ENCODE measurements at regions not wholly inside any gene's neighbourhood (a gene's known extent, or its start where the extent isn't known, plus 50 kb on each side); places are given as distances from the start of the nearest gene placed in this dataset.

GRCh38 chr1:238006779-238007178 lies 116.1 kb upstream of the ZP4 start:
- no peaks in the 10 kb centered on the region for H3K27me3 ChIP-seq (ENCODE audit: control insufficient read depth, insufficient read depth, low read length)

GRCh38 chr1:238005116-238005515 lies 114.4 kb upstream of the ZP4 start:
- DNase-seq (ENCODE audit: low read depth) (no peak), FAIRE-seq (no peak)
- Histone ChIP-seq H3K27me3 (ENCODE audit: control insufficient read depth, insufficient read depth, low read length) (no peaks in the 10 kb centered on the region), H3K36me3 (ENCODE audit: control insufficient read depth, insufficient read depth, low read length) (no peaks in the 10 kb centered on the region), H3K4me3 (ENCODE audit: low read depth, low read length) (no peak overlapping the region)
- TF ChIP-seq CTCF (IDR thresholded peaks at IDR 0.05; ENCODE audit: insufficient read depth, low read length, severe bottlenecking): no peak

More at GRCh38 chr1:238006779-238007178, 116.1 kb upstream of the ZP4 start:
- no peak for TF ChIP-seq CTCF (IDR thresholded peaks at IDR 0.05; ENCODE audit: insufficient read depth, low read length, severe bottlenecking)
- DNase-seq (ENCODE audit: low read depth): no peak
- Histone ChIP-seq H3K36me3 (ENCODE audit: control insufficient read depth, insufficient read depth, low read length) (no peaks in the 10 kb centered on the region), H3K4me3 (ENCODE audit: low read depth, low read length) (no peak overlapping the region)
- no peak for FAIRE-seq

GRCh38 chr1:238001818-238002217 lies 111.1 kb upstream of the ZP4 start:
- Histone ChIP-seq H3K27me3 (ENCODE audit: control insufficient read depth, insufficient read depth, low read length) (no peaks in the 10 kb centered on the region), H3K4me3 (ENCODE audit: low read depth, low read length) (no peak overlapping the region), H3K36me3 (ENCODE audit: control insufficient read depth, insufficient read depth, low read length) (no peaks in the 10 kb centered on the region)
- FAIRE-seq (no peak), DNase-seq (ENCODE audit: low read depth) (no peak)
- no peak for TF ChIP-seq CTCF (IDR thresholded peaks at IDR 0.05; ENCODE audit: insufficient read depth, low read length, severe bottlenecking)

GRCh38 chr1:237999426-238000052 lies 108.8 kb upstream of the ZP4 start:
- Histone ChIP-seq H3K4me3 (ENCODE audit: low read depth, low read length) (no peak overlapping the region), H3K36me3 (ENCODE audit: control insufficient read depth, insufficient read depth, low read length) (no peaks in the 10 kb centered on the region), H3K27me3 (ENCODE audit: control insufficient read depth, insufficient read depth, low read length) (no peaks in the 10 kb centered on the region)
- FAIRE-seq (no peak), DNase-seq (ENCODE audit: low read depth) (no peak)
- no peak for TF ChIP-seq CTCF (IDR thresholded peaks at IDR 0.05; ENCODE audit: insufficient read depth, low read length, severe bottlenecking)

- FAIRE-seq (no peak), DNase-seq (ENCODE audit: low read depth) (no peak)
- TF ChIP-seq CTCF (IDR thresholded peaks at IDR 0.05; ENCODE audit: insufficient read depth, low read length, severe bottlenecking): no peak
- Histone ChIP-seq H3K36me3 (ENCODE audit: control insufficient read depth, insufficient read depth, low read length) (no peaks in the 10 kb centered on the region), H3K27me3 (ENCODE audit: control insufficient read depth, insufficient read depth, low read length) (no peaks in the 10 kb centered on the region), H3K4me3 (ENCODE audit: low read depth, low read length) (no peak overlapping the region)
These were observed 107.9 kb upstream of the ZP4 start for GRCh38 chr1:237998581-237998980.

GRCh38 chr1:237983496-237983895 lies 92.8 kb upstream of the ZP4 start:
- Histone ChIP-seq H3K36me3 (ENCODE audit: control insufficient read depth, insufficient read depth, low read length) (no peaks in the 10 kb centered on the region), H3K27me3 (ENCODE audit: control insufficient read depth, insufficient read depth, low read length) (no peaks in the 10 kb centered on the region), H3K4me3 (ENCODE audit: low read depth, low read length) (no peak overlapping the region)
- FAIRE-seq (no peak), DNase-seq (ENCODE audit: low read depth) (no peak)
- no peak for TF ChIP-seq CTCF (IDR thresholded peaks at IDR 0.05; ENCODE audit: insufficient read depth, low read length, severe bottlenecking)
